ENCODE measurements at regions not wholly inside any gene's neighbourhood (a gene's known extent, or its start where the extent isn't known, plus 50 kb on each side); places are given as distances from the start of the nearest gene placed in this dataset.

DNA sequence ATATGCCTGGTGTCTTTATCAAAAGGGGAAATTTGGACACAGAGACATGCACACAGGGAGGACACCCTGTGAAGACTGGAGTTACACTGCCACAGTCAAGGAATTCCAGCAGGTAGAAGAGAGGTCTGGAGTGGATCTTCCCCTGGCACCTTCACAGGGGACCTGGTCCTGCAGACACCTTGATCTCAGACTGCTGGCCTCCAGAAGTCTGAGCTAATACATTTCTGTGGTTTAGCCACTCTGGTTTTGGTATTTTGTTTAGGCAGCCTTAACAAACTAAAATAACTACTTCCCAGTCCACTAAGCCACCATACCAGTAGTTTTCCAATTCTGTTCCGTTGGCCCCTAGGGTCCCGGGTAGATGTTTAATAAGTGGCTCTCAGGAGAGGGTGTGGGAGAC, 164.7 kb downstream of the SETD4 start:
- TF ChIP-seq, protein P1, sequence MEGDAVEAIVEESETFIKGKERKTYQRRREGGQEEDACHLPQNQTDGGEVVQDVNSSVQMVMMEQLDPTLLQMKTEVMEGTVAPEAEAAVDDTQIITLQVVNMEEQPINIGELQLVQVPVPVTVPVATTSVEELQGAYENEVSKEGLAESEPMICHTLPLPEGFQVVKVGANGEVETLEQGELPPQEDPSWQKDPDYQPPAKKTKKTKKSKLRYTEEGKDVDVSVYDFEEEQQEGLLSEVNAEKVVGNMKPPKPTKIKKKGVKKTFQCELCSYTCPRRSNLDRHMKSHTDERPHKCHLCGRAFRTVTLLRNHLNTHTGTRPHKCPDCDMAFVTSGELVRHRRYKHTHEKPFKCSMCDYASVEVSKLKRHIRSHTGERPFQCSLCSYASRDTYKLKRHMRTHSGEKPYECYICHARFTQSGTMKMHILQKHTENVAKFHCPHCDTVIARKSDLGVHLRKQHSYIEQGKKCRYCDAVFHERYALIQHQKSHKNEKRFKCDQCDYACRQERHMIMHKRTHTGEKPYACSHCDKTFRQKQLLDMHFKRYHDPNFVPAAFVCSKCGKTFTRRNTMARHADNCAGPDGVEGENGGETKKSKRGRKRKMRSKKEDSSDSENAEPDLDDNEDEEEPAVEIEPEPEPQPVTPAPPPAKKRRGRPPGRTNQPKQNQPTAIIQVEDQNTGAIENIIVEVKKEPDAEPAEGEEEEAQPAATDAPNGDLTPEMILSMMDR (IDR thresholded peaks at IDR 0.05), result no peak
- TF ChIP-seq, protein P2, sequence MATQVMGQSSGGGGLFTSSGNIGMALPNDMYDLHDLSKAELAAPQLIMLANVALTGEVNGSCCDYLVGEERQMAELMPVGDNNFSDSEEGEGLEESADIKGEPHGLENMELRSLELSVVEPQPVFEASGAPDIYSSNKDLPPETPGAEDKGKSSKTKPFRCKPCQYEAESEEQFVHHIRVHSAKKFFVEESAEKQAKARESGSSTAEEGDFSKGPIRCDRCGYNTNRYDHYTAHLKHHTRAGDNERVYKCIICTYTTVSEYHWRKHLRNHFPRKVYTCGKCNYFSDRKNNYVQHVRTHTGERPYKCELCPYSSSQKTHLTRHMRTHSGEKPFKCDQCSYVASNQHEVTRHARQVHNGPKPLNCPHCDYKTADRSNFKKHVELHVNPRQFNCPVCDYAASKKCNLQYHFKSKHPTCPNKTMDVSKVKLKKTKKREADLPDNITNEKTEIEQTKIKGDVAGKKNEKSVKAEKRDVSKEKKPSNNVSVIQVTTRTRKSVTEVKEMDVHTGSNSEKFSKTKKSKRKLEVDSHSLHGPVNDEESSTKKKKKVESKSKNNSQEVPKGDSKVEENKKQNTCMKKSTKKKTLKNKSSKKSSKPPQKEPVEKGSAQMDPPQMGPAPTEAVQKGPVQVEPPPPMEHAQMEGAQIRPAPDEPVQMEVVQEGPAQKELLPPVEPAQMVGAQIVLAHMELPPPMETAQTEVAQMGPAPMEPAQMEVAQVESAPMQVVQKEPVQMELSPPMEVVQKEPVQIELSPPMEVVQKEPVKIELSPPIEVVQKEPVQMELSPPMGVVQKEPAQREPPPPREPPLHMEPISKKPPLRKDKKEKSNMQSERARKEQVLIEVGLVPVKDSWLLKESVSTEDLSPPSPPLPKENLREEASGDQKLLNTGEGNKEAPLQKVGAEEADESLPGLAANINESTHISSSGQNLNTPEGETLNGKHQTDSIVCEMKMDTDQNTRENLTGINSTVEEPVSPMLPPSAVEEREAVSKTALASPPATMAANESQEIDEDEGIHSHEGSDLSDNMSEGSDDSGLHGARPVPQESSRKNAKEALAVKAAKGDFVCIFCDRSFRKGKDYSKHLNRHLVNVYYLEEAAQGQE (IDR thresholded peaks at IDR 0.05; ENCODE audit: low read depth, low read length), result no peak
- TF ChIP-seq TCF12 (IDR thresholded peaks at IDR 0.05) (no peak), FOSL2 (IDR thresholded peaks at IDR 0.05; ENCODE audit: borderline replicate concordance, low read depth) (no peak), FOXM1 (IDR thresholded peaks at IDR 0.05; ENCODE audit: low read depth) (no peak), SIN3A (IDR thresholded peaks at IDR 0.05; ENCODE audit: borderline replicate concordance, low read depth, low read length) (no peak), ELF1 (IDR thresholded peaks at IDR 0.05) (no peak), EZH2phosphoT487 (IDR thresholded peaks at IDR 0.05; ENCODE audit: borderline replicate concordance, low read depth) (no peak), RAD21 (IDR thresholded peaks at IDR 0.05; ENCODE audit: low read length) (no peak), JUND (IDR thresholded peaks at IDR 0.05) (no peak)
- TF ChIP-seq, protein P3, sequence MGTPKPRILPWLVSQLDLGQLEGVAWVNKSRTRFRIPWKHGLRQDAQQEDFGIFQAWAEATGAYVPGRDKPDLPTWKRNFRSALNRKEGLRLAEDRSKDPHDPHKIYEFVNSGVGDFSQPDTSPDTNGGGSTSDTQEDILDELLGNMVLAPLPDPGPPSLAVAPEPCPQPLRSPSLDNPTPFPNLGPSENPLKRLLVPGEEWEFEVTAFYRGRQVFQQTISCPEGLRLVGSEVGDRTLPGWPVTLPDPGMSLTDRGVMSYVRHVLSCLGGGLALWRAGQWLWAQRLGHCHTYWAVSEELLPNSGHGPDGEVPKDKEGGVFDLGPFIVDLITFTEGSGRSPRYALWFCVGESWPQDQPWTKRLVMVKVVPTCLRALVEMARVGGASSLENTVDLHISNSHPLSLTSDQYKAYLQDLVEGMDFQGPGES (IDR thresholded peaks at IDR 0.05; ENCODE audit: low read depth, low read length), result no peak
- TF ChIP-seq, protein P4, sequence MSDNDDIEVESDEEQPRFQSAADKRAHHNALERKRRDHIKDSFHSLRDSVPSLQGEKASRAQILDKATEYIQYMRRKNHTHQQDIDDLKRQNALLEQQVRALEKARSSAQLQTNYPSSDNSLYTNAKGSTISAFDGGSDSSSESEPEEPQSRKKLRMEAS (IDR thresholded peaks at IDR 0.05; ENCODE audit: low read depth), result no peak
- TF ChIP-seq, protein P5, sequence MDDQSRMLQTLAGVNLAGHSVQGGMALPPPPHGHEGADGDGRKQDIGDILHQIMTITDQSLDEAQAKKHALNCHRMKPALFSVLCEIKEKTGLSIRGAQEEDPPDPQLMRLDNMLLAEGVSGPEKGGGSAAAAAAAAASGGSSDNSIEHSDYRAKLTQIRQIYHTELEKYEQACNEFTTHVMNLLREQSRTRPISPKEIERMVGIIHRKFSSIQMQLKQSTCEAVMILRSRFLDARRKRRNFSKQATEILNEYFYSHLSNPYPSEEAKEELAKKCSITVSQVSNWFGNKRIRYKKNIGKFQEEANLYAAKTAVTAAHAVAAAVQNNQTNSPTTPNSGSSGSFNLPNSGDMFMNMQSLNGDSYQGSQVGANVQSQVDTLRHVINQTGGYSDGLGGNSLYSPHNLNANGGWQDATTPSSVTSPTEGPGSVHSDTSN (IDR thresholded peaks at IDR 0.05), result no peak

Measured in SK-N-SH (cell line).